Transverse colon (tissue), 4 donors: ENCODE measurements at regions not wholly inside any gene's neighbourhood (a gene's known extent, or its start where the extent isn't known, plus 50 kb on each side); places are given as distances from the start of the nearest gene placed in this dataset.
"Not testable (repeated sequence)": the region's sequence is repeated elsewhere in the genome, so short reads cannot be mapped to it uniquely, and the experiment has no call there.

Experiments used
- DNase-seq: peaks from one replicate; pipeline ENCODE4 v3.0.0-alpha.2; 2019
- H3K27ac ChIP-seq, 4 donors: fragments of 200-600 bp; sonication (generic); 2 replicates each; pipeline ENCODE4 v1.5.1; 2016 to 2018; ENCODE audit warnings: inconsistent platforms in 4 of 4
- H3K27me3 ChIP-seq: fragments of 200-600 bp; sonication (generic); 2 replicates; pipeline ENCODE4 v1.5.1; 2017; ENCODE audit warnings: inconsistent platforms
- H3K36me3 ChIP-seq, 4 donors: fragments of 200-600 bp; sonication (generic); 2 replicates each; pipeline ENCODE4 v1.5.1; 2017 to 2019; ENCODE audit warnings: inconsistent platforms in 4 of 4
- H3K4me1 ChIP-seq, 4 donors: fragments of 200-600 bp; sonication (generic); 2 replicates each; pipeline ENCODE4 v1.5.1; 2017 to 2020; ENCODE audit warnings: inconsistent platforms in 4 of 4
- H3K4me3 ChIP-seq, 4 donors: fragments of 200-600 bp; sonication (generic); 1 replicate in 1 of 4; 2 replicates in 3 of 4; pipeline versions ENCODE4 v1.5.1 to v1.6.1; 2017 to 2019; ENCODE audit warnings: inconsistent platforms in 4 of 4
- H3K9me3 ChIP-seq, 2 donors: fragments of 200-600 bp; sonication (generic); 2 replicates each; pipeline ENCODE4 v1.5.1; 2017 to 2019; ENCODE audit warnings: inconsistent platforms in 2 of 2
- CTCF ChIP-seq, 5 experiments: fragments of 200-600 bp in 3 of 5; fragments of 450-650 bp in 2 of 5; sonication (generic) in 3 of 5; IDR thresholded peaks; 1 replicate in 2 of 5; 2 replicates in 3 of 5; pipeline ENCODE4 v1.5.1; 2016 to 2017; ENCODE audit warnings: antibody characterized with exemption in 5 of 5, inconsistent platforms in 3 of 5, mild to moderate bottlenecking in 2 of 5, moderate library complexity in 1 of 5
- EP300 ChIP-seq: sonication (generic); formaldehyde crosslinking; IDR thresholded peaks from one replicate; pipeline ENCODE4 v1.6.1; 2017; ENCODE audit warnings: antibody characterized with exemption, low read depth
- POLR2A ChIP-seq: fragments of 450-650 bp; IDR thresholded peaks from one replicate; pipeline ENCODE4 v1.6.1; 2016; ENCODE audit warnings: antibody characterized with exemption, mild to moderate bottlenecking, moderate library complexity
- POLR2AphosphoS5 ChIP-seq, 3 donors: sonication (generic); formaldehyde crosslinking; IDR thresholded peaks; one replicate each; pipeline ENCODE4 v1.6.1; 2016; ENCODE audit warnings: antibody characterized with exemption in 3 of 3
- WGBS, 2 donors: methylation state at CpG; one replicate each; pipeline ENCODE4 v1.1.5; 2018; ENCODE audit warnings: low coverage in 1 of 2; 5-methylcytosine and 5-hydroxymethylcytosine counted together
- in situ Hi-C, 4 donors: fragments of 200-750 bp; cut with MboI; loops; one replicate each; pipeline versions ENCODE4 v1.15.0 to v1.15.1; 2017; ENCODE audit warnings: low sequenced_read_pairs in 3 of 4, low pct_ligation_motif_present in 1 of 4, low pct_unique_long_range_greater_than_20kb in 1 of 4
- intact Hi-C: fragments of 100-400 bp; cut with DNase I; formaldehyde crosslinking; loops from one replicate; pipeline ENCODE4 v1.15.1; 2023; ENCODE audit warnings: low total_unique reads

- no peak for DNase-seq
- in situ Hi-C loops, result no loop called here
- H3K27ac ChIP-seq, result no peak overlapping the region
- TF ChIP-seq POLR2A, result no peak
- no peak for TF ChIP-seq CTCF (IDR thresholded peaks at IDR 0.05)
- no peak for TF ChIP-seq EP300
- TF ChIP-seq POLR2AphosphoS5 (IDR thresholded peaks at IDR 0.05), result no peak
- H3K4me3 ChIP-seq, result no peak overlapping the region
- intact Hi-C loops, result no loop called here
- no peaks in the 10 kb centered on the region for H3K27me3 ChIP-seq
- 95% methylated on average over 12 of the region's 12 CpGs; no CpG with 5 or more reads in 1 of the 2 donors for WGBS, 2 donors
- no peaks in the 10 kb centered on the region for H3K36me3 ChIP-seq
- H3K4me1 ChIP-seq, result no peaks in the 10 kb centered on the region
- no peaks in the 10 kb centered on the region for H3K9me3 ChIP-seq
Measured at GRCh38 chr10:109047856-109048255, 875.5 kb downstream of the XPNPEP1 start.

- H3K4me1 ChIP-seq, H3K27ac ChIP-seq, H3K9me3 ChIP-seq, in situ Hi-C loops, H3K27me3 ChIP-seq, H3K4me3 ChIP-seq, DNase-seq, H3K36me3 ChIP-seq, intact Hi-C loops: not testable (repeated sequence)
- WGBS, 2 donors, result 70 to 75% methylated on average over 2 of the region's 2 CpGs
Measured at GRCh38 chr10:109046427-109046826, 876.9 kb downstream of the XPNPEP1 start.

GRCh38 chr10:109040622-109041021 is 882.7 kb downstream of the XPNPEP1 start:
- H3K27me3 ChIP-seq, result no peaks in the 10 kb centered on the region
- no peak for DNase-seq
- H3K27ac ChIP-seq, result no peak overlapping the region
- in situ Hi-C loops (no loop called here), intact Hi-C loops (loop anchor here (5.0 kb wide), 1 partner anchor 818 kb away; no protein-coding TSS in a partner anchor)
- no peak overlapping the region for H3K4me3 ChIP-seq
- H3K4me1 ChIP-seq, result no peaks in the 10 kb centered on the region
- 84% methylated on average over 17 of the region's 17 CpGs; no CpG with 5 or more reads in 1 of the 2 donors for WGBS, 2 donors
- no peaks in the 10 kb centered on the region for H3K36me3 ChIP-seq
- H3K9me3 ChIP-seq, result no peaks in the 10 kb centered on the region
- TF ChIP-seq POLR2A (no peak), EP300 (no peak), POLR2AphosphoS5 (IDR thresholded peaks at IDR 0.05) (no peak), CTCF (IDR thresholded peaks at IDR 0.05) (no peak)

- intact Hi-C loops, result no loop called here
- no peaks in the 10 kb centered on the region for H3K9me3 ChIP-seq
- no peak overlapping the region for H3K27ac ChIP-seq
- in situ Hi-C loops, result no loop called here
- H3K4me3 ChIP-seq, result no peak overlapping the region
- no peaks in the 10 kb centered on the region for H3K27me3 ChIP-seq
- no peak for DNase-seq
- 79 to 100% methylated on average over 1 to 4 of the region's 4 CpGs for WGBS, 2 donors
- TF ChIP-seq EP300, result no peak
- TF ChIP-seq POLR2A, result no peak
- no peak for TF ChIP-seq POLR2AphosphoS5 (IDR thresholded peaks at IDR 0.05)
- TF ChIP-seq CTCF (IDR thresholded peaks at IDR 0.05), result no peak
- no peaks in the 10 kb centered on the region for H3K4me1 ChIP-seq
- no peaks in the 10 kb centered on the region for H3K36me3 ChIP-seq
Measured at GRCh38 chr10:109037978-109038377, 885.3 kb downstream of the XPNPEP1 start.

- H3K27me3 ChIP-seq, result no peaks in the 10 kb centered on the region
- no peaks in the 10 kb centered on the region for H3K4me1 ChIP-seq
- intact Hi-C loops (no loop called here), in situ Hi-C loops (no loop called here)
- 58 to 59% methylated on average over 2 to 4 of the region's 4 CpGs for WGBS, 2 donors
- no peaks in the 10 kb centered on the region for H3K9me3 ChIP-seq
- no peak for DNase-seq
- H3K36me3 ChIP-seq, result no peaks in the 10 kb centered on the region
- TF ChIP-seq EP300 (no peak), CTCF (IDR thresholded peaks at IDR 0.05) (no peak), POLR2AphosphoS5 (IDR thresholded peaks at IDR 0.05) (no peak), POLR2A (no peak)
- no peak overlapping the region for H3K27ac ChIP-seq
- no peak overlapping the region for H3K4me3 ChIP-seq
Measured at GRCh38 chr10:109030581-109031210, 892.6 kb downstream of the XPNPEP1 start.
